ENCODE measurements at regions not wholly inside any gene's neighbourhood (a gene's known extent, or its start where the extent isn't known, plus 50 kb on each side); places are given as distances from the start of the nearest gene placed in this dataset.
"Not testable (repeated sequence)": the region's sequence is repeated elsewhere in the genome, so short reads cannot be mapped to it uniquely, and the experiment has no call there.

DNA sequence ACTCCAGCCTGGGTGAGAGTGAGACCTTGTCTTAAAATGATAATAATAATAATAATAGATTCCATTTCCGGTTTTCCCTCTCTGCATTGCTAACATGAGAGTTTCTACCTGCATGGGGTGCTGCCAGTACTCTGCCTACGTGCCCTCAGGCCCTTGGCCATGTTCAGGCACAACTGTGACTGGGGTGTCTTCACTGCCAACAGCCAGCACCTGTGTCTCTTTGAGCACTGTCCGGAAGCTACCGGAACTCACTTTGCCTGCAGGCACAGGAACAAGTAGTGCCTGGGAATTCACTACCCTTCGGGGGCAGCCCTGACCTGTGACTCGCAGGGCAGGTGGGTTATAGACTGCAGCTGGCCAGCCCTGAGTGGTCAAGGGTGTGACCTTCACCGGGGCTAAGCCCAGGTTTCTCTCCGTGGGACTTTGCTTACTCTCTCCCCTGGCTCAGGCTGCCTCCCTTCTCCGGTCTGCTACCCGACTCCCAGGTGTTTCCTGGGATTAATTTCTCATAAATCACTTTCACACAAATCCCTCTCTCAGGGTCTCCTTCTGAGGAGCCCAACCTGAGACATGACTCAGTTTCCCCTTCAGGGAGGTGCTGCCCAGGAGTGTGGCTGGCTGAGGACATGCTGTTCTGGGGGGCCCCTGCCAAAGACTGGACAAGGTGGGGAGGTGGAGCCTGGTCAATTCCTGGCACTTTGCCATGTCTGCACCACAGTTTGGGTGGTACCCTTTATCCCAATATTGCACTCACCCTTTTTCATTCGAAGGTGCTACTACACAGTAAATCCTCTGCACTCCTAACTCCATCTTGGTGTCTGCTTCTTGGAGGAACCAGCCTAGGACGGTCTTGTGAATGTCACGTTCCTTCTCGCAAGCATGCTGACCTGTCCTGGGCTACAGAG is 79.5 kb upstream of the RALGAPA2 start:
- DNase-seq (ENCODE audit: low read depth) = no peak

GRCh38 chr20:20788308-20788707 is 75.9 kb upstream of the RALGAPA2 start:
- DNase-seq (ENCODE audit: low read depth) = no peak

- DNase-seq (ENCODE audit: low read depth) = no peak
Measured at GRCh38 chr20:20786428-20786827, 74.0 kb upstream of the RALGAPA2 start.

DNA sequence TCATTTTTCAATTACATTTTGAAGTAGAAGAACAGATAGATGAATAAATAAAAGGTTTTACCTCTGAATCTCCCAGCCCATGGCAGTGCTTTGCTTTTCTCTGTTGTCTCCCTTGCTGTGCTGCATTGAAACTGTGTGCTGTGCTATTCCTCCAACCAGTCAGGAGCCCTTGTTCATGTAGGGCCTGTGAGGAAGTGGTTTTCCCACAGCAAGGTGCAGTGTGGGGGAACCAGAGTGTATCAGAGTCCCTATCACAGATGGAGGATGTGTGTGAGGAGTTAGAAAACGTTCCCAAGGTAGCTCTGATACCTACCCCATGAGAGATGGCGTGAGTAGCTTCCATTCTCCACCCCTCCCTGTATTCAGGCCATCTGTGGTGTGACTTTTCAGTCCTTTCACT is 72.8 kb upstream of the RALGAPA2 start:
- DNase-seq (ENCODE audit: low read depth) = no peak

DNA sequence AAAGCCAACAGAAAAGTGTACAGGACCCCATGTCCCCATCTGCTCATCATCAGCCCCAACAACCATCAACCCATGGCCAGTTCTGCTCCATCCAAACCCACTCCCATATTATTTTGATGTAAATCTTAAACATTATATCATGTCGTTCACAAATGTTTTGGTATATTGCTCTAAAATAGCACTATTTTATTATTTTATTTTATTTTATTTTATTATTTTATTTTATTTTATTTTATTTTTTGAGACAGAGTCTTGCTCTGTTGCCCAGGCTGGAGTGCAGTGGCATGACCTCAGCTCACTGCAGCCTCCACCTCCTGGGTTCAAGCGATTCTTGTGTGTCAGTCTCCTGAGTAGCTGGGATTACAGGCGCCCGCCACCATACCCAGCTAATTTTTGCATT is 72.0 kb upstream of the RALGAPA2 start:
- DNase-seq (ENCODE audit: low read depth) = not testable (repeated sequence)

DNA sequence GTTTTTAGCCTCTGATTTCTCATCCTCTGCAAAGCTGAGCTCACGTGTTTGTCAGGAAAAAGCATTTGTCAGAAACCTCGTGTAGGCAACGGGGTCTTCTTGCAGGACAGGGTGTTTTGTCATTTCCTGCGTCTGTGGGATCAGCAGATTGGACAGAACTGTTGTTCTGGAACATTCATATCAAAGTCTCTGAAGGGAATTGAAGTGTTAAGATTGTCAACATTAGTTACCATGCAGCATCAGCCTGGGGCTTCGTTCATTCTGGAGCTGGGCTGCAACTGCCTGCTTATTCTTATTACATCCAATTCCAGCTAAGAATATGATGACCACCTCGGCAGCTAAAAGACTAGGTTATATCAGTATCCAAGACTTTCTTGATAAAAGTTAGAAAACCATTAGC is 71.0 kb upstream of the RALGAPA2 start:
- no peak for DNase-seq (ENCODE audit: low read depth)

- no peak for DNase-seq (ENCODE audit: low read depth)
Measured at GRCh38 chr20:20782755-20783154, 70.3 kb upstream of the RALGAPA2 start.

DNA sequence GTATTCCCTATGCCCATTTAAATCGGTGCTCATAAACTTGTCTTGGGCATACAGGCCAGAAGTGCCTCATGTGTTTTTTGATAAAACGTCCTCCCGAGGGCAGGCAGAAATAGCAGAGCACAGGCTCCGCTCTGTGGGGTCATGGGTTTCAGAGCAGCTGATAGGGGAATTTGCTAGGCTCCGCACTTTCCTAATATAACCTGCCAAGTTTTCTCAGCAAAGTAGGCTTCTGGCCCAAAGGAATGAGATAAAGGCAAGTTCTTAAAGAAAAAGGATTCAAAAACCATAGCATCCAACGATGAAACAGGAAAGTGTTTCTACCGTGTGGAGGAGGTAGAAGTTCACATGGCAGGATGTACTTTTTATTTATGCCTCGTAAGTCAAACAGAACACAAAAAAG is 69.8 kb upstream of the RALGAPA2 start:
- no peak for DNase-seq (ENCODE audit: low read depth)

DNA sequence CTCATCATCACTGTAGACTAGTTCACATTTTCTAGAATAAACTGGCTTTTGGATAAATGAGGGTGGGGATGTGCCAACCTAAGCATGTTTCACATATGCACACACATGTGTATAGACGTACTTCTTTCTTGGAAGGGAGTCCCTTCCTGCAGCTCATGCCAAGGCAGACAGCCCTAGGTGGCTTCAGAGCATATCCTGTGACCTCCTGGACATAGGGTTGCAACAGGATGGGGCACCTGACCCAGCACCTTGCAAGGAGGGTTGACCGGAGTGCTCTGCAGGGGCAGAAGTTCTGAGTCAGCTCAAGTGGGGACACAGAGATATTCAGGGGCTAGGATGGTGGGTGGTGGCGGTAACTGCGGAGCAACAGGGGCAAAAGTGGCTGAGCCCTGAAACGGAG is 68.6 kb upstream of the RALGAPA2 start:
- no peak for DNase-seq (ENCODE audit: low read depth)

DNA sequence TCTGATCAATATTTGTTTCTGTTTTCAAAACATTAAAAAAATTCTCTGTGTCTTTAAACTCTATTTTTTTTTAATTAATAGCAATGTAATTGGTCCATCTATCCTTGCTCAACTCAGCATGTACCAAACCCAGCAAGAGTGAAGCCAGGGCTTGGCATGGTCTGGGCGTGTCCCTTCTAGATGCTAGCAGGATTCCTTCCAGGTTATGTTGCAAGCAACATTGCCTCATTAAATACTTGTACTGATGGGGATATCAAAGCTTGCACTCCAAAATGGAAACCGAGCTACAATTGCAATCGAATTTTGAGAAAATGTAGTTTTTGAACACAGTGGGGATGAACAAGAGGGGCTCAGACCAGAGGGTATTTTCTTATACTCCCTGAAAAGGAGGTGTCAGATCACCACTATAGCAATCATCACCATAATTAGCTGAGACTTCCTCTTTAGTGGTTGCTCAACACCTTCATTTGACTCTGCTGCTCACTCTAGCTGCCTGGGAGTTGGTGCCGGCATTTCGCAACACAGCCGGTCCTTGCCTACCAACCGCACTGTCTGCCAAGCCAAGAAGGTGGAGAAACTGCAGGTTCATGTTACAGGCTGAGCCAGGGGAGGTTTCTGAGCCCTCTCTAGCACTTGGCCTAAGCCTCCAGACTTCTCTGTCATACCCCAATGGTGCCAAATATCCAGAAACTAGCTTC is 67.8 kb upstream of the RALGAPA2 start:
- DNase-seq (ENCODE audit: low read depth) = no peak

GRCh38 chr20:20778676-20779075 is 66.2 kb upstream of the RALGAPA2 start:
- DNase-seq (ENCODE audit: low read depth) = no peak

GRCh38 chr20:20772497-20773085 is 60.1 kb upstream of the RALGAPA2 start:
- no peak for DNase-seq (ENCODE audit: low read depth)

DNA sequence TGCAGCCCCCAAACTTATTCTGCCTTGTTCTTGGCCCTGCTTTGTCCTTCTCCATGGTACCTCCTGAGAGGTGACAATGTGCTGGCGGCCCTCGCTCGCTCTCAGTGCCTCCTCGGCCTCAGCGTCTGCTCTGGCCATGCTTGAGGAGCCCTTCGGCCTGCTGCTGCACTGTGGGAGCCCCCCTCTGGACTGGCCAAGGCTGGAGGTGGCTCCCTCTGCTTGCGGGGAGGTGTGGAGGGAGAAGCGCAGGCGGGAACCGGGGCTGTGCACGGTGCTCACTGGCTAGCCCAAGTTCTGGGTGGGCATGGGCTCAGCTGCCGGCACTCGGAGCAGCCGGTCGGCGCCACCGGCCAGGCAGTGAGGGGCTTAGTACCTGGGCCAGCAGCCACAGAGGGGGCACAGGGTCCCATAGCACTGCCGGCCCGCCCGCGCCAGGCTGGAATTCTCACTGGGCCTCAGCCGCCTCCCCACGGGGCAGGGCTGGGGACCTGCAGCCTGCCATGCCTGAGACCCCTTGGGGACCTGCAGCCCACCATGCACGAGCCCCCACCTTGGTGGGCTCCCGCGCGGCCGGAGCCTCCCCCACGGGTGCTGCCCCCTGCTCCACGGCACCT is 55.9 kb upstream of the RALGAPA2 start:
- no peak for DNase-seq (ENCODE audit: low read depth)

- DNase-seq (ENCODE audit: low read depth) = no peak
Measured at GRCh38 chr20:20765696-20766365, 53.4 kb upstream of the RALGAPA2 start.

GRCh38 chr20:20763650-20764049 is 51.2 kb upstream of the RALGAPA2 start:
- DNase-seq (ENCODE audit: low read depth) = no peak
